AML-193 (cell line): ENCODE measurements at regions not wholly inside any gene's neighbourhood (a gene's known extent, or its start where the extent isn't known, plus 50 kb on each side); places are given as distances from the start of the nearest gene placed in this dataset.

Experiments
- DNase-seq, 2 experiments: peaks; one replicate each; lab custom pipeline; 2025; lab: John Stamatoyannopoulos, UW

DNA sequence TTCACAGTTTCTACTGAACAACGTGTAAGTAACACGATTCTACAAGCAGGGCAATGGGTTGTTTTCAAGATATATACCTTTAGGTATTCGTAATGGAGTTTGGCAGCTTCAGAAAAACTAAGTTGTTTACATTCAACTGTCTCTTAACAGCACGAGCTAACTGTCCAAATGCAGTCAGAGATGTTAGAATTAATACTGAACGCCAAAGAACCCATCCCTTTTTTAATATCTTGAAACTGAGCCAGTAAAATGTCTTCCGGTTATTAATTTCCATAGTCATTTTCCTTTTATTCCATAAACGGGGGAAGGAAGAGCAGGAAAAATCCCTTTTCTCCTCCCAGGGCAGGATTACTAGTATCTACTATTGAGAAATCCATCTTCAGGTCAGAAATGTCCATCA lies 129.0 kb upstream of the THBS1 start:
- no peak for DNase-seq

DNA sequence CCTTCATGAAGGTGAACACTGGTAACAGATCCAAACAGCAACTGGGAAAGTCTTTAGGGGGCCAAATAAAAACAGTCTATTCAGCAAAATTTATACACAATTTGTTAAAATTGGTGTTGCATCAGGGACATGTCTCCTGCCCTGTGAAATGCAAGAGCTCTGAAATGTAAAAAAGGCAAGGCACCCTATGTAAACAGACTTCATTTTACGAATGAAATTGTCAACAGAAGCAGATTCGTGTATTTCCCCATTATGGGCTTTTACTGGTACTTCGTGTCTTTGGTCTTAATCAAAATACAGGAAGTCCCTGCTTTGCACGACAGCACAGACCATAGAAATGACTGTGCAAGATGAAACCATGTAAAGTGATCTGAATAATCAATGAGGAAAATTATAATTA lies 127.3 kb upstream of the THBS1 start:
- peak; percentile 47 to 61 for DNase-seq

GRCh38 chr15:39454189-39454986 lies 126.5 kb upstream of the THBS1 start:
- peak; percentile 30 to 36 for DNase-seq

GRCh38 chr15:39455471-39455991 lies 125.3 kb upstream of the THBS1 start:
- no peak for DNase-seq

- DNase-seq: no peak
Measured at GRCh38 chr15:39456159-39456558, 124.7 kb upstream of the THBS1 start.

DNA sequence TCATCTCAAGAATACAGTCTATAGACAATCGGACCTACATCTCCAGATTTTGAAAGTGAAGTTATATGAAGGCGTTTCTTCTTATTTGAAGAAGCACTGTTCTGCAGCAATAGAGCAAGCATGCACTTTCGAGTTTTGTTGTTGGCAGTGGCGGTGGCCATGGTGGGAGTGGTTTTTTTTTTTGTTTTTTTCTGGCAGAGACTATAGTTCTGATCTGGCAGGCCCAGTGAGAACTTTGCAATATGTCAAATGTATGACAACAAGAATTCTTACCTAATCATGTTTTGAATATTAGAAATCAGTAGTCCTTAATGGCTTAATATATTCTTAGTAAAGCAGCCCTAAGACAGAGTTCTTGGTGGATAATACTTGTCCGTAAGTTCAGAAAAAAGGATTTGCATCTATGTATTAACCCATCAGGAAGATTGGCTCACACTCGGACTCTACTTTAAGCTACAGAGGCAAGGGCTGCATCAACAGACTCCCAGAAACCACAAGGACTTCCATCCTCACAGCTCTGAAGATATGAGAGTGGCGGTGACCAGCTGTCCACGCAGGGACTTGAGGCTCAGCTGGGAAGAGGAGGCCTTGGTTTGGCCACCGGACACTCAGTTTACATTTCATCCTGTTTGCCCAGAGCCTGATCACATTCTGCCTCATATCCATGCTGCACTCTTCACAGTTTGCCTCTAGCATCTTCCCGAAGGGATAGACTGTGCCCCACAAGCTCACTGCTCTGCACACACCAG lies 124.1 kb upstream of the THBS1 start:
- no peak for DNase-seq

DNA sequence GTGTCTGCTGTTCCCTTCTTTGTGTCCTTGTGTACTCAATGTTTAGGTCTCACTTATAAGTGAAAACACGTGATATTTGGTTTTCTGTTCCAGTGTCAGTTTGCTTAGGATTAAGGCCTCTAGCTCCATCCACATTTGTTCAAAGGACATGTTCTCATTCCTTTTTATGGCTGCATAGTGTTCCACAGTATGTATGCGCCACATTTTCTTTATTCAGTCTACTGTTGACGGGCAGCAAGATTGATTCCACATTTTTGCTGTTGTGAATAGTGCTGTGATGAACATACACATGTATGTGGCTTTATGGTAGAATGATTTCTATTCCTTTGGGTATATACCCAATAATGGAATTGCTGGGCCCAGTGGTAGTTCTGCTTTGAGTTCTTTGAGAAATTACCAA lies 122.7 kb upstream of the THBS1 start:
- no peak for DNase-seq

GRCh38 chr15:39459548-39459947 lies 121.3 kb upstream of the THBS1 start:
- DNase-seq: no peak

GRCh38 chr15:39460748-39461147 lies 120.1 kb upstream of the THBS1 start:
- DNase-seq: no peak

DNA sequence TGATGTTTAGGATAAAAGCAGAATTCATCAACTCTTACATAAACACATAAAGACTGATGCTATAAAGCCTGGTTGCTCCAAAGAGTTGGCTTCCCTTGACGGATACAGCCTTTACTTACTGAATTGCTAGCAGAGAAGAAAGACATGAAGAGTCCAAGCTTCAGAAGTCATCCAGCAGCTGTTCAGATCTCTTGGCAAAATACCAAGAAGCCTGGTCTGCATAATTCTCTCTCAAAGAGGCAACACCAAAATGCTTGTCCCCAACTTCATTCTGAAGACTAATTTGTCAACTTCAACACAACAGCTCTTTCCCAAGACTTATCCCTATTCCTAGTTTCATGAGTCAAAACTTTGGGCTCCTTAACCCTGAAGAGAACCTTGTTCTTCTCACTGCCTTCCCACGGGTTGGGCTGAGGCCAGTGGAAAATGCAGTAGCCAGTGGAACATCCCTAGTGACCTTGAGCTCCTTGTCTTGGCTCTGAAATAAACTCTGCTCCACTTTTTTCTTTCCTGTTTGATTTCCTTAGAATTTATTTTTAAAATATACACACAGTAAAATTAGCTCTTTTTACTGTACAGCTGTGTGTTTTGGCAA lies 119.2 kb upstream of the THBS1 start:
- DNase-seq: no peak

GRCh38 chr15:39462691-39463090 lies 118.2 kb upstream of the THBS1 start:
- no peak for DNase-seq

DNA sequence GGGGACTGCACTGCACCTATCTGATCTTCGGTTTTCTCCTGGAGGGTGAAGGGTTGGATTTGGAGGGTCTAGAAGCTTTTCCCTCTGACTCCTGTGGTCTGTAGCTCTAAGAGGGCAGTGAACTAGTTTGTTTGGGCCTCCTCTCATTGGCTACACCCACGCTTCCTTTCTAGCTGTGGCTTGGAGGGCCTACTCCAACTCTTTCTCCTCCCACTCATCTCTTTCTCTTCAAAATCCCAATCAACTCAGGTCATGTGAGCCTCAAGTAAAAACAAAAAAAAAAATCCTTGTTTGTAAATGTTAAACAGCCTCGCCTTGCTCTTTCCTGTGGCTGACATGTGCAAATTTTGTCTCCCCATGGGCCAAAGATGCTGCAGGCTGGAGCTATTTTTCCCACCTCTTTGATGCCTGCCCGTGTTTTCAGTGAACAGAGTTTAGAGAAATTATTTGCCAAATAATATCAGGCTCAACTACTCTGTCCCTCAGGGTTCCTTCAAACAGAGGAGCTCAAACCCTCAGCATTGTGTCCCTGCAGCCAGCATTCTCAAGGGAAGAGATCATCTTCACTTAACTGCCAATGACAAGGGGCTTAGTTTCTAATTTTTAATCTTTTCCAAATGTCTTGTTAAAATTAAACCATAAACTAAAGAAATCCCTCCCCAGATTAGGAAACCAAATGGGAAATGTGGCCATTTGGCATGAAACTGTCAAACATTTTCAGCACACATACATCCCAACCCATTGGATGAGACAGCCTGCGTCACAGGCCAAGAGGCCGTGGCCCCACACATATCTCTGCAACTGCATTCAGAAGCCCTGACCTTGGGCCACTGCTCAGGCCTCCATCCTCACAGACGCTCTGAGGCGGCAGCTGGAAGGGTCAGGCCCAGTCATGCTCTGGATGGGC lies 114.8 kb upstream of the THBS1 start:
- DNase-seq: no peak

DNA sequence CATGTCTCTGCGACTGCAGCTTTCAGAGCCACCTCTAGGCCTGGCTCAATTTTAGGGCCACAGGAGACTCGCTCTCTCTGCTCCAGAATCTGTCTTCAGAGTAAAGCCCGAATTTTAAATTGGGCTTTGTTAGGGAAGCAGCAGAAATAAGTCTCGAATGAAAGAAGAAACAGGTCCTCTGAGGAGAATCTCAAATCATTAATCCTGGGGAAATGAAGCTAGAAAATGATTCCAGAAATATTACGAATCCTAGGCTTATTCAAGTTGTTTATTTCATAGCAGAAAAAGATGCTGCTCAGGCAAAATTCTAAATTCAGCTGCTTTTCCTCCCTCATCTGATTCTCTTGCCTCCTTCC lies 114.2 kb upstream of the THBS1 start:
- no peak for DNase-seq

GRCh38 chr15:39468331-39468730 lies 112.5 kb upstream of the THBS1 start:
- DNase-seq: peak; percentile 82 to 85

GRCh38 chr15:39468828-39469227 lies 112.1 kb upstream of the THBS1 start:
- peak in 1 of 2 experiments; percentile 7 for DNase-seq

- DNase-seq: no peak
Measured at GRCh38 chr15:39471785-39472574, 108.9 kb upstream of the THBS1 start.

DNA sequence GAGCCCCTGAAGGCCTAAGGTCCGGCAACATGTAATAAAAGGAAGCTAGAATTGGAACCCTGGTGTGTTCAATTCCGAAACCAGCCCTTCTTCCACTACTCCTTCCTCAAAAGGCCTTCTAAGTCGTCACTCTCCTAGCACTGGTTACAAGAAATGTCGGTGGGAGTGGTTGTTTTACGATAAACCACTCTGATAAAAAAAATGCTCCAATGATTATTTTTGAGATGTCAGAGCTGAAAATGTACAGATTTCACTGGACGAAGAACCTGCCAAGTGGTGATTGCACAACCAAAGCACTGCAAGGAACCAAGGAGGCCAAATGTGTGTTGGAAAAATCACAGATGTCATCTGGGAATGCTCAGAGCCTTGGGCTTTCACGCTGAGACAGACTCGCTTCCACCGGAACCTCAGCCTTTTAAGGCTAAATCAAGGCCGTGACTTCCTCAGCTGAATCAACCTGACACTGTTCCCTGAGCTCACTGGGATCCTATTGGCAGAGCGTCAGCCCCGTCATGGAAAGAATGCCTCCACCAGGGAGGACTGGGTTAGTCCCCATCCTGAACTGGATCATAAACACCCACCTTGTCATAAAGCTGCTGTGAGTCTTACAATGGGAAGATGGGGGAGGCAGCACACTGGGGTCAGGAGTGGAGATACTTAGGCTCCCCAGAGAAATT lies 108.1 kb upstream of the THBS1 start:
- DNase-seq: no peak

- no peak for DNase-seq
Measured at GRCh38 chr15:39473298-39473947, 107.5 kb upstream of the THBS1 start.

DNA sequence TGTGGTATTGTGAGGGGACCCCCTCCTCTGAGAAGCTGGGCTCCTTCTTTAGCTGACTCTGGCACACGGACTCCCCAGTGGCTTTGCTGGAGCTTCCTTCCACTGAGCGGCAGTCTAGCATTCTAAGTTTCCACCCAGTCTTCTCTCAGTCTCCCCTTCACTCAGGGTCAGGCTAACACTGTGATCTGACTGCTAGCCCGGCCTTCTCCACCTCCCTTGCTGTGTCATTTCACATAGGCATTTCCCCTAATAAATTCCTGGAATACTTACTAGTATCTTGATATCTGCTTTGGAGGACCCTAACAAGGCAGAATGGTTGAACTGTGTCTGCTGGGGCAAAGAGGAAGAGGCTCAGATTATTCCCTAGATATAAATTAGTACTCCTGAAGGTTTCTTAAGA lies 106.2 kb upstream of the THBS1 start:
- no peak for DNase-seq

DNA sequence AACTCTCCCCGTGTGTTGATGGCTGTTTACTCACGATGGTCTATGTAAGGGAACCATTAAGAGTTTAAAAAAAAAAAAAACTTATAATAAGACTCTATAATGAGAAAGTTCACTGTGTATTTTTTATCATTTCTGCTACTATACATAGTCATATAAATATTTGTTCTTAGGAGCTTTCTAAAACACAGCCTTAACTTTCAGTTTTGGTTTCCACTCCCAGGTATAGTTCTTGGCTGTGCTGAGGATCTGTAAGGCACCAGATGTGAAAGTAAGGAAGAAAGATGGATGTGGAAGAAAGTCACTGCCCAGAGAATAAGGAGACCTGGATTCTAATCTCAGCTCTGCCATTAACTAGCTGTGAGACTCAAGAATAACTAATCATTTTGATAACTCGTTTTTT lies 101.9 kb upstream of the THBS1 start:
- DNase-seq: no peak
